PFSK-1 (cell line): ENCODE measurements at regions not wholly inside any gene's neighbourhood (a gene's known extent, or its start where the extent isn't known, plus 50 kb on each side); places are given as distances from the start of the nearest gene placed in this dataset.

Experiments
- POLR2AphosphoS5 ChIP-seq: IDR thresholded peaks from 2 replicates; pipeline ENCODE4 v1.6.1; 2012; ENCODE audit warnings: low read depth, mild to moderate bottlenecking, control low read depth, low read length, moderate library complexity
- TAF1 ChIP-seq: IDR thresholded peaks from 2 replicates; pipeline ENCODE4 v1.6.1; 2012; ENCODE audit warnings: low read length, control low read depth, borderline replicate concordance; ENCODE audit not compliant: insufficient read depth

DNA sequence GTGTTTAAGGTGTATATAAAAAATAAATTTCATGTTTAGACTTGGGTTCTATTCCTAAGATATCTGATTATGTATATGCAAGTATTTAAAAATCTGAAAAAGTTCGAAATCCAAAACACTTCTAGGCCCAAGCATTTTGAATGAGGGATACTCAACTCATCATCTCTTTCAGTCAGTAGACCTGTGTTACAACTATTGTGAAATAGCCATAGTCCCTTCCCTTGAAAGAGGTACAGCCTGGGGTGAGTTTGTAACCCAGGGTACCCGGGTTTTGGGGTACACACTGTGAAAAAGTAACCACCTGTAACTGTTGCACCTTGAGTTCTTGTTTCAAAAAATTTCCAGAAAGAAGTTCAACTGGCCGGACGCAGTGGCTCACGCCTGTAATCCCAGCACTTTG is 76.6 kb upstream of the DOK5 start:
- TF ChIP-seq TAF1 (no peak), POLR2AphosphoS5 (no peak)
